Stomach (tissue), 4 donors: ENCODE measurements at regions not wholly inside any gene's neighbourhood (a gene's known extent, or its start where the extent isn't known, plus 50 kb on each side); places are given as distances from the start of the nearest gene placed in this dataset.

Experiments used
- EP300 ChIP-seq: sonication (generic); formaldehyde crosslinking; IDR thresholded peaks from one replicate; pipeline ENCODE4 v1.6.1; 2017; ENCODE audit warnings: antibody characterized with exemption
- POLR2A ChIP-seq, 4 donors: fragments of 450-650 bp; IDR thresholded peaks; one replicate each; pipeline ENCODE4 v1.6.1; 2016; ENCODE audit warnings: antibody characterized with exemption in 4 of 4, control low read depth in 2 of 4, mild to moderate bottlenecking in 1 of 4, moderate library complexity in 1 of 4
- POLR2AphosphoS5 ChIP-seq, 3 donors: sonication (generic); formaldehyde crosslinking; IDR thresholded peaks; one replicate each; pipeline ENCODE4 v1.6.1; 2016; ENCODE audit warnings: antibody characterized with exemption in 3 of 3
- TF ChIP-seq, protein P1 (sequence below), 7 experiments: fragments of 450-650 bp in 4 of 7; fragments of 200-600 bp in 3 of 7; sonication (generic) in 3 of 7; IDR thresholded peaks; one replicate each; pipeline ENCODE4 v1.5.1; 2016 to 2019; ENCODE audit warnings: antibody characterized with exemption in 7 of 7, control low read depth in 2 of 7, mild to moderate bottlenecking in 1 of 7

DNA sequence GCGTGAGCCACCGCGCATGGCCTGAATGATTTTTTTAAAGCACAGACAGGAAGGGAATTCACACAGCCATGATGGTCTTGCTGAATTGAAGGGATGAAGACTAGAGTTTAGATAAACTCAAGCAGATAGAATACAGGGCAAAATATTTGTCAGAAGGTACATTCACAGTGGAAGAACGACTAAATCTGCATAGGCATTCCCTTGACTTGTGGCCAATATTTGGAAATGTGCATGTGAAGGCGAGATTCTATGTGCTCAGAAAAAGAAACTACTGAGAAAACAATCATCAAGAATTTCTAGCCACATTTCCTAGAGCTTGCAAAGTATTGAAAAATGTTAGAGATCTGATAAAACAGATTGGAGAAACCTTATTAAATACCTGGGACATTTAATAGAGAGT lies 1166.2 kb downstream of the DNAJB9 start:
- TF ChIP-seq EP300 (no peak), POLR2AphosphoS5 (IDR thresholded peaks at IDR 0.05) (no peak), POLR2A (IDR thresholded peaks at IDR 0.05) (no peak)
- TF ChIP-seq, protein P1, sequence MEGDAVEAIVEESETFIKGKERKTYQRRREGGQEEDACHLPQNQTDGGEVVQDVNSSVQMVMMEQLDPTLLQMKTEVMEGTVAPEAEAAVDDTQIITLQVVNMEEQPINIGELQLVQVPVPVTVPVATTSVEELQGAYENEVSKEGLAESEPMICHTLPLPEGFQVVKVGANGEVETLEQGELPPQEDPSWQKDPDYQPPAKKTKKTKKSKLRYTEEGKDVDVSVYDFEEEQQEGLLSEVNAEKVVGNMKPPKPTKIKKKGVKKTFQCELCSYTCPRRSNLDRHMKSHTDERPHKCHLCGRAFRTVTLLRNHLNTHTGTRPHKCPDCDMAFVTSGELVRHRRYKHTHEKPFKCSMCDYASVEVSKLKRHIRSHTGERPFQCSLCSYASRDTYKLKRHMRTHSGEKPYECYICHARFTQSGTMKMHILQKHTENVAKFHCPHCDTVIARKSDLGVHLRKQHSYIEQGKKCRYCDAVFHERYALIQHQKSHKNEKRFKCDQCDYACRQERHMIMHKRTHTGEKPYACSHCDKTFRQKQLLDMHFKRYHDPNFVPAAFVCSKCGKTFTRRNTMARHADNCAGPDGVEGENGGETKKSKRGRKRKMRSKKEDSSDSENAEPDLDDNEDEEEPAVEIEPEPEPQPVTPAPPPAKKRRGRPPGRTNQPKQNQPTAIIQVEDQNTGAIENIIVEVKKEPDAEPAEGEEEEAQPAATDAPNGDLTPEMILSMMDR (IDR thresholded peaks at IDR 0.05): no peak
